ENCODE measurements at regions not wholly inside any gene's neighbourhood (a gene's known extent, or its start where the extent isn't known, plus 50 kb on each side); places are given as distances from the start of the nearest gene placed in this dataset.

DNA sequence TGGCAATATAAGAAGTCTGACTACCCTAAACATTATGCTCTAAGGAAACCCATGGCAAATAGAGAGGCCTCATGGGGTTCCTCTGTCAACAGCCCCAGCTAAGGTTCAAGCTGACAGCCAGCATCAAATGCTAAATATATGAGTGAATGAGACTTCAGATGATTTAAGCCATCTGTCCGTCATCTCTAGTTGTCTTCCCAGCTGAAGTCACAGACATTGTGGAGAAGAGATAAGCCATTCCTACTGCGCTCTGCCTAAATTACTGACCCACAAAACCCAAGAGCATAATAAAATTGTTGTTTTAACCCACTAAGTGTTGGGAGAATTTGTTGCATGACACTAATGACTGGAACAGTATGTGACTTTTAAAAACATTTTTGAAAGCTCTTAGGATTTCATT is 87.3 kb upstream of the IGSF10 start (continued):
- no peak for TF ChIP-seq HES4 (CRISPR knock-in tag; IDR thresholded peaks at IDR 0.05; ENCODE audit: borderline replicate concordance)
- no peak for TF ChIP-seq SNAPC2 (CRISPR knock-in tag; IDR thresholded peaks at IDR 0.05)
- TF ChIP-seq ZNF251 (CRISPR knock-in tag; IDR thresholded peaks at IDR 0.05), result no peak
- TF ChIP-seq, protein P1, sequence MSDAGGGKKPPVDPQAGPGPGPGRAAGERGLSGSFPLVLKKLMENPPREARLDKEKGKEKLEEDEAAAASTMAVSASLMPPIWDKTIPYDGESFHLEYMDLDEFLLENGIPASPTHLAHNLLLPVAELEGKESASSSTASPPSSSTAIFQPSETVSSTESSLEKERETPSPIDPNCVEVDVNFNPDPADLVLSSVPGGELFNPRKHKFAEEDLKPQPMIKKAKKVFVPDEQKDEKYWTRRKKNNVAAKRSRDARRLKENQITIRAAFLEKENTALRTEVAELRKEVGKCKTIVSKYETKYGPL (CRISPR knock-in tag; IDR thresholded peaks at IDR 0.05), result no peak
- TF ChIP-seq, protein P2, sequence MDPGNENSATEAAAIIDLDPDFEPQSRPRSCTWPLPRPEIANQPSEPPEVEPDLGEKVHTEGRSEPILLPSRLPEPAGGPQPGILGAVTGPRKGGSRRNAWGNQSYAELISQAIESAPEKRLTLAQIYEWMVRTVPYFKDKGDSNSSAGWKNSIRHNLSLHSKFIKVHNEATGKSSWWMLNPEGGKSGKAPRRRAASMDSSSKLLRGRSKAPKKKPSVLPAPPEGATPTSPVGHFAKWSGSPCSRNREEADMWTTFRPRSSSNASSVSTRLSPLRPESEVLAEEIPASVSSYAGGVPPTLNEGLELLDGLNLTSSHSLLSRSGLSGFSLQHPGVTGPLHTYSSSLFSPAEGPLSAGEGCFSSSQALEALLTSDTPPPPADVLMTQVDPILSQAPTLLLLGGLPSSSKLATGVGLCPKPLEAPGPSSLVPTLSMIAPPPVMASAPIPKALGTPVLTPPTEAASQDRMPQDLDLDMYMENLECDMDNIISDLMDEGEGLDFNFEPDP (CRISPR knock-in tag; conservative IDR thresholded peaks at IDR 0.05), result no peak
- TF ChIP-seq, protein P3, sequence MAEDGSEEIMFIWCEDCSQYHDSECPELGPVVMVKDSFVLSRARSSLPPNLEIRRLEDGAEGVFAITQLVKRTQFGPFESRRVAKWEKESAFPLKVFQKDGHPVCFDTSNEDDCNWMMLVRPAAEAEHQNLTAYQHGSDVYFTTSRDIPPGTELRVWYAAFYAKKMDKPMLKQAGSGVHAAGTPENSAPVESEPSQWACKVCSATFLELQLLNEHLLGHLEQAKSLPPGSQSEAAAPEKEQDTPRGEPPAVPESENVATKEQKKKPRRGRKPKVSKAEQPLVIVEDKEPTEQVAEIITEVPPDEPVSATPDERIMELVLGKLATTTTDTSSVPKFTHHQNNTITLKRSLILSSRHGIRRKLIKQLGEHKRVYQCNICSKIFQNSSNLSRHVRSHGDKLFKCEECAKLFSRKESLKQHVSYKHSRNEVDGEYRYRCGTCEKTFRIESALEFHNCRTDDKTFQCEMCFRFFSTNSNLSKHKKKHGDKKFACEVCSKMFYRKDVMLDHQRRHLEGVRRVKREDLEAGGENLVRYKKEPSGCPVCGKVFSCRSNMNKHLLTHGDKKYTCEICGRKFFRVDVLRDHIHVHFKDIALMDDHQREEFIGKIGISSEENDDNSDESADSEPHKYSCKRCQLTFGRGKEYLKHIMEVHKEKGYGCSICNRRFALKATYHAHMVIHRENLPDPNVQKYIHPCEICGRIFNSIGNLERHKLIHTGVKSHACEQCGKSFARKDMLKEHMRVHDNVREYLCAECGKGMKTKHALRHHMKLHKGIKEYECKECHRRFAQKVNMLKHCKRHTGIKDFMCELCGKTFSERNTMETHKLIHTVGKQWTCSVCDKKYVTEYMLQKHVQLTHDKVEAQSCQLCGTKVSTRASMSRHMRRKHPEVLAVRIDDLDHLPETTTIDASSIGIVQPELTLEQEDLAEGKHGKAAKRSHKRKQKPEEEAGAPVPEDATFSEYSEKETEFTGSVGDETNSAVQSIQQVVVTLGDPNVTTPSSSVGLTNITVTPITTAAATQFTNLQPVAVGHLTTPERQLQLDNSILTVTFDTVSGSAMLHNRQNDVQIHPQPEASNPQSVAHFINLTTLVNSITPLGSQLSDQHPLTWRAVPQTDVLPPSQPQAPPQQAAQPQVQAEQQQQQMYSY (CRISPR knock-in tag; IDR thresholded peaks at IDR 0.05), result no peak
- no peak for TF ChIP-seq ZNF431 (CRISPR knock-in tag; IDR thresholded peaks at IDR 0.05; ENCODE audit: borderline replicate concordance, low read depth)
- no peak for TF ChIP-seq NAIF1 (CRISPR knock-in tag; IDR thresholded peaks at IDR 0.05; ENCODE audit: borderline replicate concordance)

DNA sequence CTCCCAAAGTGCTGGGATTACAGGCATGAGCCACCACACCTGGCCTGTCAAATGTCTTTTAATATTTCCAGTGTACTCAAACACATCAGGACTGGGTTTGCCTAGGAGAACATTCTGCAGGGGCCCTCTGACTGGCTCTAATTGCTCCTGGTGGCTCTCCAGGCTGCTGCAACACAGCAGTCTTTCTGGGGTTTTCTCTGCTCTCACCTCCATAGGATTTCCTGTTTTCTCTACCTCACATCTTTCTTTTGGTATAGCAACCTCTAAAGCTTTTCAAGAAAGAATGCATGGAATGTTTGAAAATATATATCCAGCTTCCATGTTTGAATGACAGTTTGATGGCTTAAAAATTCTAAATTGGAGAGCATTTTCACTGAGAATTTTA is 83.3 kb upstream of the IGSF10 start:
- no peak for DNase-seq (ENCODE audit: low spot score)
- Histone ChIP-seq H3K9ac (ENCODE audit: insufficient read depth, low read depth, low read length) (no peak overlapping the region), H2AFZ (ENCODE audit: low read length) (no peak overlapping the region), H3K4me2 (ENCODE audit: low read depth, low read length) (no peak overlapping the region), H3K79me2 (ENCODE audit: insufficient read depth, low read length) (no peaks in the 10 kb centered on the region), H3K27ac (ENCODE audit: extremely low read length, insufficient read depth, low read length) (no peak overlapping the region), H3K9me3 (ENCODE audit: low read length) (no peaks in the 10 kb centered on the region), H3K36me3 (replicated peaks in 1 of 2; ENCODE audit: control insufficient read depth in 1 of 2, insufficient read depth in 2 of 2, low read length in 2 of 2) (no peaks in the 10 kb centered on the region), H4K20me1 (ENCODE audit: insufficient read depth, low read length) (no peaks in the 10 kb centered on the region), H3K4me1 (ENCODE audit: insufficient read depth, low read length) (peaks cover 10% of the 10 kb centered on the region; the same call in 1 of the 2 replicates), H3K4me3 (replicated peaks in 1 of 3; ENCODE audit: insufficient read depth in 1 of 3, low read depth in 2 of 3, low read length in 3 of 3) (no peak overlapping the region), H3K27me3 (ENCODE audit: control insufficient read depth in 1 of 2, insufficient read depth in 2 of 2, low read length in 2 of 2) (no peaks in the 10 kb centered on the region)
- ATAC-seq, result no peak
- ChIA-PET POLR2A (no interaction called here), CTCF (ENCODE audit: low intra/inter-chr PET ratio, low total read pairs) (no interaction called here)
- BruUV-seq (replicated peaks), result no TSS peak
- in situ Hi-C loops (cut with HindIII; ENCODE audit: extremely low pct_ligation_motif_present, low pct_unique_long_range_greater_than_20kb), result no loop called here
- FAIRE-seq, result no peak
- intact Hi-C loops (cut with micrococcal nuclease; ENCODE audit: unreplicated experiment), result no loop called here
- TF ChIP-seq TP53 (CRISPR knock-in tag; conservative IDR thresholded peaks at IDR 0.05) (no peak), GFI1 (CRISPR knock-in tag; IDR thresholded peaks at IDR 0.05; ENCODE audit: borderline replicate concordance) (no peak), FOXC1 (CRISPR knock-in tag; IDR thresholded peaks at IDR 0.05; ENCODE audit: borderline replicate concordance) (no peak)
- TF ChIP-seq, protein P4, sequence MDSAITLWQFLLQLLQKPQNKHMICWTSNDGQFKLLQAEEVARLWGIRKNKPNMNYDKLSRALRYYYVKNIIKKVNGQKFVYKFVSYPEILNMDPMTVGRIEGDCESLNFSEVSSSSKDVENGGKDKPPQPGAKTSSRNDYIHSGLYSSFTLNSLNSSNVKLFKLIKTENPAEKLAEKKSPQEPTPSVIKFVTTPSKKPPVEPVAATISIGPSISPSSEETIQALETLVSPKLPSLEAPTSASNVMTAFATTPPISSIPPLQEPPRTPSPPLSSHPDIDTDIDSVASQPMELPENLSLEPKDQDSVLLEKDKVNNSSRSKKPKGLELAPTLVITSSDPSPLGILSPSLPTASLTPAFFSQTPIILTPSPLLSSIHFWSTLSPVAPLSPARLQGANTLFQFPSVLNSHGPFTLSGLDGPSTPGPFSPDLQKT (CRISPR knock-in tag; IDR thresholded peaks at IDR 0.05; ENCODE audit: borderline replicate concordance), result no peak
- TF ChIP-seq, protein P5, sequence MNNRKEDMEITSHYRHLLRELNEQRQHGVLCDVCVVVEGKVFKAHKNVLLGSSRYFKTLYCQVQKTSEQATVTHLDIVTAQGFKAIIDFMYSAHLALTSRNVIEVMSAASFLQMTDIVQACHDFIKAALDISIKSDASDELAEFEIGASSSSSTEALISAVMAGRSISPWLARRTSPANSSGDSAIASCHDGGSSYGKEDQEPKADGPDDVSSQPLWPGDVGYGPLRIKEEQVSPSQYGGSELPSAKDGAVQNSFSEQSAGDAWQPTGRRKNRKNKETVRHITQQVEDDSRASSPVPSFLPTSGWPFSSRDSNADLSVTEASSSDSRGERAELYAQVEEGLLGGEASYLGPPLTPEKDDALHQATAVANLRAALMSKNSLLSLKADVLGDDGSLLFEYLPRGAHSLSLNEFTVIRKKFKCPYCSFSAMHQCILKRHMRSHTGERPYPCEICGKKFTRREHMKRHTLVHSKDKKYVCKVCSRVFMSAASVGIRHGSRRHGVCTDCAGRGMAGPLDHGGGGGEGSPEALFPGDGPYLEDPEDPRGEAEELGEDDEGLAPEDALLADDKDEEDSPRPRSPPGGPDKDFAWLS (CRISPR knock-in tag; IDR thresholded peaks at IDR 0.05; ENCODE audit: borderline replicate concordance), result no peak

All from HepG2 (cell line).